ENCODE measurements at regions not wholly inside any gene's neighbourhood (a gene's known extent, or its start where the extent isn't known, plus 50 kb on each side); places are given as distances from the start of the nearest gene placed in this dataset.

GRCh38 chr7:28292834-28293526, 112.4 kb upstream of the JAZF1 start:
- no peak overlapping the region for H3K4me3 ChIP-seq (ENCODE audit: insufficient read depth, low read depth, low read length)
- ATAC-seq (ENCODE audit: low read depth), result no peak
- CTCF ChIA-PET, result no interaction called here
- no peak overlapping the region for H3K27ac ChIP-seq (ENCODE audit: insufficient read depth, low read length)
- no peak overlapping the region for H3K4me2 ChIP-seq (ENCODE audit: low read depth, low read length)
- H3K14ac ChIP-seq (replicated peaks; ENCODE audit: low read depth, low read length), result no peak overlapping the region
- H2BK5ac ChIP-seq (ENCODE audit: low read depth, low read length, poor library complexity, severe bottlenecking), result no peak overlapping the region
- H3K4me1 ChIP-seq (ENCODE audit: control insufficient read depth, insufficient read depth, low read length), result no peaks in the 10 kb centered on the region; the same call in 1 of the 2 replicates
- H3K4ac ChIP-seq (ENCODE audit: low read depth, low read length), result no peak overlapping the region
- dilution Hi-C loops (cut with HindIII; ENCODE audit: low sequenced_read_pairs, unreplicated experiment), result no loop called here
- no peak overlapping the region for H3K23ac ChIP-seq (ENCODE audit: low read depth, low read length)
- H4K91ac ChIP-seq (ENCODE audit: insufficient read depth, low read depth, low read length), result no peak overlapping the region
- intact Hi-C loops (cut with micrococcal nuclease), result loop anchor here (10.0 kb wide), 1 partner anchor 472 kb away; no protein-coding TSS in a partner anchor
- in situ Hi-C loops (cut with MboI; ENCODE audit: low sequenced_read_pairs), result loop anchor here (10.0 to 25.0 kb wide), 3 partner anchors 112 to 819 kb away; no protein-coding TSS in a partner anchor
- POLR2A ChIA-PET (ENCODE audit: unreplicated experiment), result no interaction called here
- no peaks in the 10 kb centered on the region for H3K9me1 ChIP-seq (ENCODE audit: insufficient read depth, low read length)
- no peak overlapping the region for H4K5ac ChIP-seq (ENCODE audit: low read depth, low read length)
- no peak overlapping the region for H3K9ac ChIP-seq (ENCODE audit: low read depth, low read length)
- DNase-seq, result no peak
- H3K36me3 ChIP-seq (ENCODE audit: control insufficient read depth, insufficient read depth, low read length), result no peaks in the 10 kb centered on the region
- no peak overlapping the region for H2BK20ac ChIP-seq (ENCODE audit: low read depth, low read length)
- peaks cover 4% of the 10 kb centered on the region; the same call in 1 of the 2 replicates for H3K27me3 ChIP-seq (ENCODE audit: control insufficient read depth, insufficient read depth, low read length)
- H2BK120ac ChIP-seq (ENCODE audit: low read depth, low read length), result no peak overlapping the region
- H3K56ac ChIP-seq (ENCODE audit: extremely low read depth, insufficient read depth, low read length), result no peak overlapping the region
- no peak for TF ChIP-seq SMC3 (IDR thresholded peaks at IDR 0.05; ENCODE audit: low read depth, low read length)
- no peak for TF ChIP-seq CHD1 (IDR thresholded peaks at IDR 0.05; ENCODE audit: low read depth, low read length)
- no peak for TF ChIP-seq USF2 (IDR thresholded peaks at IDR 0.05; ENCODE audit: low read depth, low read length)
- no peak for TF ChIP-seq CEBPB (IDR thresholded peaks at IDR 0.05; ENCODE audit: low read depth, low read length)
- no peak for TF ChIP-seq CTCF (conservative IDR thresholded peaks at IDR 0.05; ENCODE audit: low read depth, low read length)
- TF ChIP-seq RFX5 (IDR thresholded peaks at IDR 0.05; ENCODE audit: low read depth, low read length), result no peak
- no peak for TF ChIP-seq ELK1 (IDR thresholded peaks at IDR 0.05; ENCODE audit: borderline replicate concordance, low read depth, low read length)
- no peak for TF ChIP-seq BHLHE40 (IDR thresholded peaks at IDR 0.05; ENCODE audit: low read depth, low read length)
- TF ChIP-seq POLR2A (IDR thresholded peaks at IDR 0.05; ENCODE audit: low read depth, low read length), result no peak
- TF ChIP-seq FOS (IDR thresholded peaks at IDR 0.05; ENCODE audit: low read depth, low read length), result no peak
- no peak for TF ChIP-seq NFE2L2 (IDR thresholded peaks at IDR 0.05; ENCODE audit: low read depth, low read length)
- WGBS, 2 experiments (ENCODE audit: extremely low coverage in 2 of 2, insufficient read length in 1 of 2), result 50% methylated on average over 2 of the region's 5 CpGs; no CpG with 5 or more reads in 1 of the 2 experiments
- no peaks in the 10 kb centered on the region for H3K9me3 ChIP-seq (ENCODE audit: control insufficient read depth, insufficient read depth, low read length)
- no peak overlapping the region for H2BK15ac ChIP-seq (ENCODE audit: low read depth, low read length)
- no peak overlapping the region for H2AK5ac ChIP-seq (ENCODE audit: low read depth, low read length)
- no TSS peak for BruUV-seq (replicated peaks)
- H4K8ac ChIP-seq (ENCODE audit: low read depth in 2 of 2, low read length in 2 of 2), result no peak overlapping the region
- H3K79me1 ChIP-seq (ENCODE audit: low read depth in 1 of 2, low read length in 2 of 2), result no peaks in the 10 kb centered on the region
- no peak overlapping the region for H2AK9ac ChIP-seq (replicated peaks; ENCODE audit: low read depth, low read length, poor library complexity)
- no peak overlapping the region for H3K18ac ChIP-seq (ENCODE audit: low read depth, low read length)
- no peak overlapping the region for H2AFZ ChIP-seq (replicated peaks; ENCODE audit: low read length, poor library complexity)
- no peaks in the 10 kb centered on the region for H4K20me1 ChIP-seq (ENCODE audit: insufficient read depth, low read length)

Measured in IMR-90 (cell line).